Caco-2 (cell line): ENCODE measurements at regions not wholly inside any gene's neighbourhood (a gene's known extent, or its start where the extent isn't known, plus 50 kb on each side); places are given as distances from the start of the nearest gene placed in this dataset.

Source experiments
- BruUV-seq: library from RNA; stranded (reverse); fragments of 400-500 nt; replicated peaks from 2 replicates; lab custom pipeline; 2021; lab: Mats Ljungman, UMichigan
- CTCF ChIA-PET: fragments of 300-600 bp; sonication (Branson Sonifier 250); formaldehyde crosslinking; loops from one replicate; lab custom pipeline; 2022; ENCODE audit warnings: antibody characterized with exemption; lab: Charles Lee
- POLR2A ChIA-PET: fragments of 300-600 bp; sonication (Branson Sonifier 250); formaldehyde crosslinking; loops from one replicate; lab custom pipeline; 2022; ENCODE audit warnings: antibody characterized with exemption; lab: Charles Lee
- DNase-seq, 2 experiments: peaks; one replicate each; pipeline versions ENCODE4 v3.0.0 to v3.0.0-alpha.2; 2020 to 2022
- H3K27me3 ChIP-seq: replicated peaks from 2 replicates; pipeline ENCODE4 v1.6.0; 2011; ENCODE audit warnings: low read length; ENCODE audit not compliant: control insufficient read depth, insufficient read depth
- H3K36me3 ChIP-seq: 2 replicates; pipeline ENCODE4 v1.5.1; 2011; ENCODE audit warnings: low read length; ENCODE audit not compliant: control insufficient read depth, insufficient read depth
- H3K4me1 ChIP-seq: fragments of 250-450 bp; sonication (Bioruptor Pico); 2 replicates; pipeline ENCODE4 v1.5.1; 2020; ENCODE audit warnings: mild to moderate bottlenecking
- H3K4me3 ChIP-seq: 2 replicates; pipeline ENCODE4 v1.5.1; 2011; ENCODE audit warnings: low read depth, mild to moderate bottlenecking, control low read depth, low read length
- H3K9me3 ChIP-seq: fragments of 250-450 bp; sonication (Bioruptor Pico); 2 replicates; pipeline ENCODE4 v1.5.1; 2020; ENCODE audit warnings: mild to moderate bottlenecking, moderate library complexity
- H3K27ac Mint-ChIP-seq: one replicate; pipeline ENCODE4 v1.8.0; 2022; ENCODE audit warnings: mixed read lengths; ENCODE audit not compliant: unreplicated experiment
- H3K27me3 Mint-ChIP-seq: one replicate; pipeline ENCODE4 v1.8.0; 2022; ENCODE audit warnings: mixed read lengths; ENCODE audit not compliant: insufficient read depth, unreplicated experiment
- H3K36me3 Mint-ChIP-seq: one replicate; pipeline ENCODE4 v1.8.0; 2022; ENCODE audit warnings: mild to moderate bottlenecking, mixed read lengths; ENCODE audit not compliant: insufficient read depth, unreplicated experiment
- H3K4me1 Mint-ChIP-seq: one replicate; pipeline ENCODE4 v1.8.0; 2022; ENCODE audit warnings: low read depth, mixed read lengths; ENCODE audit not compliant: unreplicated experiment
- H3K4me3 Mint-ChIP-seq: one replicate; pipeline ENCODE4 v1.8.0; 2022; ENCODE audit warnings: mild to moderate bottlenecking, moderate library complexity, mixed read lengths; ENCODE audit not compliant: unreplicated experiment
- H3K9me3 Mint-ChIP-seq: one replicate; pipeline ENCODE4 v1.8.0; 2022; ENCODE audit warnings: mixed read lengths; ENCODE audit not compliant: unreplicated experiment
- intact Hi-C: fragments of 100-400 bp; cut with micrococcal nuclease; formaldehyde crosslinking; loops from one replicate; pipeline ENCODE4 v1.10.0; 2022; ENCODE audit not compliant: unreplicated experiment
- TF ChIP-seq, protein P1 (sequence below), 2 experiments: fragments of 200-600 bp in 1 of 2; IDR thresholded peaks; 1 replicate in 1 of 2; 2 replicates in 1 of 2; pipeline versions ENCODE4 v1.5.1 to v1.8.0; 2011 to 2022; ENCODE audit warnings: antibody characterized with exemption in 1 of 2, control low read depth in 1 of 2, inconsistent platforms in 1 of 2, low read depth in 1 of 2, low read length in 1 of 2, mild to moderate bottlenecking in 1 of 2, moderate library complexity in 1 of 2; ENCODE audit not compliant: insufficient read depth in 1 of 2, severe bottlenecking in 1 of 2, unreplicated experiment in 1 of 2

DNA sequence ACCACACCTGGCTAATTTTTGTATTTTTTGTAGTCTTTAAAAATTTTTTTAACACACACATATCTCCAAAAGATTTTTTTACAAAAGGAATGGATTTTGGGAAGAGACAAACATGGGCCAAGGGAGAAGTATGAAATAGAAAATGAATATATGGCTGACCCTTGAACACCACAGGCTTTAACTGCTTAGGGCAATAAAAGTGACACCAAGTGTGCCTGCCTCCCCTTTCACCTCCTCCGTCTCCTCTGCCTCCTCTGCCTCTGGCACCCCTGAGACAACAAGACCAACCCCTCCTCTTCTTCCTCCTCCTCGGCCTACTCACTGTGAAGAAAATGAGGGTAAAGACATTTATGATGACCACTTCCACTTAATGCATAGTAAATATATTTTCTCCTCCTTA lies 483.9 kb downstream of the KDM4C start:
- Histone ChIP-seq H3K36me3 (no peaks in the 10 kb centered on the region), H3K4me3 (no peak overlapping the region), H3K4me1 (0 out of 2 replicates have a peak, but pooled peaks cover 3% of the 10 kb centered on the region), H3K9me3 (no peaks in the 10 kb centered on the region), H3K27me3 (no peaks in the 10 kb centered on the region; the same call in 1 of the 2 replicates)
- CTCF ChIA-PET: no interaction called here
- TF ChIP-seq, protein P1, sequence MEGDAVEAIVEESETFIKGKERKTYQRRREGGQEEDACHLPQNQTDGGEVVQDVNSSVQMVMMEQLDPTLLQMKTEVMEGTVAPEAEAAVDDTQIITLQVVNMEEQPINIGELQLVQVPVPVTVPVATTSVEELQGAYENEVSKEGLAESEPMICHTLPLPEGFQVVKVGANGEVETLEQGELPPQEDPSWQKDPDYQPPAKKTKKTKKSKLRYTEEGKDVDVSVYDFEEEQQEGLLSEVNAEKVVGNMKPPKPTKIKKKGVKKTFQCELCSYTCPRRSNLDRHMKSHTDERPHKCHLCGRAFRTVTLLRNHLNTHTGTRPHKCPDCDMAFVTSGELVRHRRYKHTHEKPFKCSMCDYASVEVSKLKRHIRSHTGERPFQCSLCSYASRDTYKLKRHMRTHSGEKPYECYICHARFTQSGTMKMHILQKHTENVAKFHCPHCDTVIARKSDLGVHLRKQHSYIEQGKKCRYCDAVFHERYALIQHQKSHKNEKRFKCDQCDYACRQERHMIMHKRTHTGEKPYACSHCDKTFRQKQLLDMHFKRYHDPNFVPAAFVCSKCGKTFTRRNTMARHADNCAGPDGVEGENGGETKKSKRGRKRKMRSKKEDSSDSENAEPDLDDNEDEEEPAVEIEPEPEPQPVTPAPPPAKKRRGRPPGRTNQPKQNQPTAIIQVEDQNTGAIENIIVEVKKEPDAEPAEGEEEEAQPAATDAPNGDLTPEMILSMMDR (IDR thresholded peaks at IDR 0.05; ENCODE audit: insufficient read depth in 1 of 2, low read depth in 1 of 2, low read length in 1 of 2, severe bottlenecking in 1 of 2, unreplicated experiment in 1 of 2): no peak
- POLR2A ChIA-PET: no interaction called here
- H3K27me3 Mint-ChIP-seq: peaks cover 28% of the 10 kb centered on the region
- BruUV-seq: no TSS peak
- no peak overlapping the region for H3K4me3 Mint-ChIP-seq
- peaks cover 7% of the 10 kb centered on the region for H3K36me3 Mint-ChIP-seq
- no peak overlapping the region for H3K27ac Mint-ChIP-seq
- intact Hi-C loops: no loop called here
- H3K9me3 Mint-ChIP-seq: no peaks in the 10 kb centered on the region
- peaks cover 12% of the 10 kb centered on the region for H3K4me1 Mint-ChIP-seq
- DNase-seq: no peak

DNA sequence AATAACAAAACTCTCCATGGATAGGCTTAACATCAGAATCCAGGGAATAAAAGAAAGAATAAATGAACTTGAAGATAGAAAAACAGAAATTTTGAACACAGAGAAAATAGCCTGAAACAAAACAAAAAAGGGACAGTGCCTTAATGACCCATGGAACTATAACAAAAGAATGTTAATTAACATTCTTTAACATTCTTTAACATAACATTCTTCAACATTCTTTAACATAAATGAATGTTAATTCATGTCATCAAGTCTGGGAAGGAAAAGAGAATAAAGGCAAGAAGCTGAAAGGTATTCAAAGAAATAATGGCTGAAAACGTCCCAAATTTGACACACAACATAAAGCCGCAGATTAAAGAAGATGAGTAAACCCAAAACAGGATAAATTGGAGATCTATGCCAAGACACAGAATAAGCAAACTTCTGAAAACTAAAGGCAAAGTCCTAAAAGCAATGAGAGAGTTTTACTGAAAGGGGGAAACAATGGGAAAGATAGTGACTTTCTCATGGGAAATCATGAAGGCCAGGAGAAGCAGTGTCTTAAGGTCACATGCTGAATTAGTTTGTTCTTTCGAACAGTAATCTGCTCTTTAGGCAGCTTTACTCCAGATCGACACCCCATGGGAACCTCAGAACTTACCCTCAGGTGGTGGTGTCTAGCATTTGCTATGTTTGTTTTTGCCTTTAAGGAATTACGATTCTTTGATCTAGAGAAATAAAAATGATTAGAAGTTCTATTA lies 483.0 kb downstream of the KDM4C start:
- ChIA-PET CTCF (no interaction called here), POLR2A (interaction anchor here (0.6 kb wide), 1 partner anchor 42 kb away, joined by 3 read pairs; no protein-coding TSS in a partner anchor)
- no peaks in the 10 kb centered on the region for H3K9me3 Mint-ChIP-seq
- H3K4me3 Mint-ChIP-seq: no peak overlapping the region
- intact Hi-C loops: no loop called here
- no peak for DNase-seq
- no peak overlapping the region for H3K4me3 ChIP-seq
- H3K4me1 ChIP-seq: 0 out of 2 replicates have a peak, but pooled peaks cover 3% of the 10 kb centered on the region
- H3K4me1 Mint-ChIP-seq: peaks cover 12% of the 10 kb centered on the region
- H3K36me3 Mint-ChIP-seq: peaks cover 7% of the 10 kb centered on the region
- H3K27ac Mint-ChIP-seq: no peak overlapping the region
- no TSS peak for BruUV-seq
- no peaks in the 10 kb centered on the region for H3K36me3 ChIP-seq
- TF ChIP-seq, protein P1 (IDR thresholded peaks at IDR 0.05; ENCODE audit: insufficient read depth in 1 of 2, low read depth in 1 of 2, low read length in 1 of 2, severe bottlenecking in 1 of 2, unreplicated experiment in 1 of 2): no peak
- peaks cover 23% of the 10 kb centered on the region for H3K27me3 Mint-ChIP-seq
- H3K9me3 ChIP-seq: no peaks in the 10 kb centered on the region
- H3K27me3 ChIP-seq: no peaks in the 10 kb centered on the region; the same call in 1 of the 2 replicates

DNA sequence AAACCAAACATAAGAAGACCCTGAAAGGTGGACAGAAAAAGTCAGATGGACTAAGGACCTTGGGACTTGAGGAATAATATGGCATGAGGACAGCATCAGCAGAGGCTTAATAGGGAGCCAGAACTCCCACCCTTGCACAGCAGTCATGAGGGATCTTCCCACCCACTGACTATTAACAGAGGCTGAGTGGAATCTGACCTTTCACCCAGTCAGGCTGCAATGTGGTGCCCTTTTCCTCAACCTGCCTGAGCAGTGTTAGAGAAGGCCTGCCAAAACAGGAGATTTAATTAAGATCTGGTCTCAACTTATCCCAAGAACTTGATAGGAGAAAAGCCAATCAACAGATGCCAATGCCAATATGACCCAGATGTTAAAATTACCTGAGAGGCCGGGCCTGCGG lies 481.9 kb downstream of the KDM4C start:
- intact Hi-C loops: no loop called here
- Mint-ChIP-seq H3K4me3 (no peak overlapping the region), H3K4me1 (peaks cover 12% of the 10 kb centered on the region), H3K27ac (no peak overlapping the region), H3K36me3 (peaks cover 7% of the 10 kb centered on the region), H3K27me3 (peaks cover 20% of the 10 kb centered on the region), H3K9me3 (no peaks in the 10 kb centered on the region)
- ChIA-PET POLR2A (no interaction called here), CTCF (no interaction called here)
- DNase-seq: no peak
- no TSS peak for BruUV-seq
- TF ChIP-seq, protein P1 (IDR thresholded peaks at IDR 0.05; ENCODE audit: insufficient read depth in 1 of 2, low read depth in 1 of 2, low read length in 1 of 2, severe bottlenecking in 1 of 2, unreplicated experiment in 1 of 2): no peak
- no peaks in the 10 kb centered on the region; the same call in 1 of the 2 replicates for H3K27me3 ChIP-seq
- no peaks in the 10 kb centered on the region for H3K9me3 ChIP-seq
- H3K4me1 ChIP-seq: 0 out of 2 replicates have a peak, but pooled peaks cover 3% of the 10 kb centered on the region
- H3K36me3 ChIP-seq: no peaks in the 10 kb centered on the region
- H3K4me3 ChIP-seq: no peak overlapping the region
